Large intestine (tissue), 3 donors: ENCODE measurements at regions not wholly inside any gene's neighbourhood (a gene's known extent, or its start where the extent isn't known, plus 50 kb on each side); places are given as distances from the start of the nearest gene placed in this dataset.
A peak's percentile ranks its signal among the peaks of the same experiment; 100 is the strongest.

Source experiments
- DNase-seq, 2 donors: peaks; one replicate each; pipeline versions ENCODE4 v3.0.0 to v3.0.0-alpha.2; 2013
- H3K27ac ChIP-seq: one replicate; pipeline ENCODE4 v1.5.1; 2013; ENCODE audit warnings: low read length
- H3K27me3 ChIP-seq: 2 replicates; pipeline ENCODE4 v1.6.1; 2013; ENCODE audit warnings: low read length; ENCODE audit not compliant: control insufficient read depth, insufficient read depth
- H3K36me3 ChIP-seq: 2 replicates; pipeline ENCODE4 v1.6.1; 2013; ENCODE audit warnings: low read length; ENCODE audit not compliant: control insufficient read depth, insufficient read depth
- H3K4me1 ChIP-seq: one replicate; pipeline ENCODE4 v1.6.1; 2013; ENCODE audit warnings: low read length; ENCODE audit not compliant: control insufficient read depth, insufficient read depth
- H3K4me3 ChIP-seq: one replicate; pipeline ENCODE4 v1.5.1; 2013; ENCODE audit warnings: low read length
- H3K9me3 ChIP-seq: one replicate; pipeline ENCODE4 v1.6.1; 2013; ENCODE audit warnings: mild to moderate bottlenecking, low read depth, low read length, moderate library complexity; ENCODE audit not compliant: control insufficient read depth
- WGBS: methylation state at CpG from one replicate; pipeline ENCODE4 v1.1.5; 2013; ENCODE audit warnings: low lambda C conversion rate; ENCODE audit not compliant: insufficient coverage; 5-methylcytosine and 5-hydroxymethylcytosine counted together

GRCh38 chr4:59127743-59128142 is 2017.6 kb upstream of the IGFBP7 start:
- no peak overlapping the region for H3K4me3 ChIP-seq
- H3K27me3 ChIP-seq: no peaks in the 10 kb centered on the region
- no peaks in the 10 kb centered on the region for H3K9me3 ChIP-seq
- no peaks in the 10 kb centered on the region for H3K4me1 ChIP-seq
- no peak for DNase-seq
- H3K27ac ChIP-seq: no peak overlapping the region
- 80% methylated on average over 1 of the region's 1 CpG for WGBS
- no peaks in the 10 kb centered on the region for H3K36me3 ChIP-seq

GRCh38 chr4:59135248-59135985 is 2025.2 kb upstream of the IGFBP7 start:
- DNase-seq: no peak
- H3K9me3 ChIP-seq: no peaks in the 10 kb centered on the region
- H3K4me1 ChIP-seq: no peaks in the 10 kb centered on the region
- H3K27me3 ChIP-seq: no peaks in the 10 kb centered on the region
- no peak overlapping the region for H3K27ac ChIP-seq
- WGBS: no CpG with 5 or more reads among the region's 1 CpG
- no peak overlapping the region for H3K4me3 ChIP-seq
- no peaks in the 10 kb centered on the region for H3K36me3 ChIP-seq

GRCh38 chr4:59161249-59161648 is 2038.9 kb upstream of the ADGRL3 start:
- H3K4me1 ChIP-seq: no peaks in the 10 kb centered on the region
- H3K9me3 ChIP-seq: no peaks in the 10 kb centered on the region
- H3K36me3 ChIP-seq: no peaks in the 10 kb centered on the region
- WGBS: no CpG with 5 or more reads among the region's 6 CpGs
- no peak for DNase-seq
- no peak overlapping the region for H3K4me3 ChIP-seq
- H3K27me3 ChIP-seq: no peaks in the 10 kb centered on the region
- H3K27ac ChIP-seq: no peak overlapping the region

GRCh38 chr4:59175617-59176016 is 2024.5 kb upstream of the ADGRL3 start:
- DNase-seq: no peak
- Histone ChIP-seq H3K36me3 (no peaks in the 10 kb centered on the region), H3K9me3 (no peaks in the 10 kb centered on the region), H3K27ac (no peak overlapping the region), H3K4me1 (no peaks in the 10 kb centered on the region), H3K27me3 (no peaks in the 10 kb centered on the region), H3K4me3 (no peak overlapping the region)
- WGBS: 83% methylated on average over 1 of the region's 1 CpG

- Histone ChIP-seq H3K36me3 (no peaks in the 10 kb centered on the region), H3K9me3 (no peaks in the 10 kb centered on the region), H3K27ac (no peak overlapping the region), H3K4me1 (no peaks in the 10 kb centered on the region), H3K27me3 (no peaks in the 10 kb centered on the region), H3K4me3 (no peak overlapping the region)
- DNase-seq: peak in 1 of 2 donors; percentile 1
Observed at GRCh38 chr4:59179372-59179771, 2020.8 kb upstream of the ADGRL3 start.

- H3K27ac ChIP-seq: no peak overlapping the region
- DNase-seq: no peak
- 100% methylated on average over 2 of the region's 11 CpGs for WGBS
- H3K4me1 ChIP-seq: no peaks in the 10 kb centered on the region
- H3K36me3 ChIP-seq: no peaks in the 10 kb centered on the region
- H3K9me3 ChIP-seq: no peaks in the 10 kb centered on the region
- no peaks in the 10 kb centered on the region for H3K27me3 ChIP-seq
- H3K4me3 ChIP-seq: no peak overlapping the region
Observed at GRCh38 chr4:59180161-59180560, 2020.0 kb upstream of the ADGRL3 start.

GRCh38 chr4:59180969-59181368 is 2019.2 kb upstream of the ADGRL3 start:
- no peaks in the 10 kb centered on the region for H3K4me1 ChIP-seq
- H3K9me3 ChIP-seq: no peaks in the 10 kb centered on the region
- no peak overlapping the region for H3K27ac ChIP-seq
- H3K36me3 ChIP-seq: no peaks in the 10 kb centered on the region
- no peaks in the 10 kb centered on the region for H3K27me3 ChIP-seq
- no peak for DNase-seq
- no peak overlapping the region for H3K4me3 ChIP-seq

- Histone ChIP-seq H3K4me1 (no peaks in the 10 kb centered on the region), H3K27ac (no peak overlapping the region), H3K9me3 (no peaks in the 10 kb centered on the region), H3K27me3 (no peaks in the 10 kb centered on the region), H3K4me3 (no peak overlapping the region), H3K36me3 (no peaks in the 10 kb centered on the region)
- WGBS: no CpG with 5 or more reads among the region's 2 CpGs
- no peak for DNase-seq
Observed at GRCh38 chr4:59195839-59196238, 2004.3 kb upstream of the ADGRL3 start.

- WGBS: no CpG with 5 or more reads among the region's 2 CpGs
- Histone ChIP-seq H3K4me3 (no peak overlapping the region), H3K9me3 (peaks cover 3% of the 10 kb centered on the region), H3K4me1 (no peaks in the 10 kb centered on the region), H3K27me3 (no peaks in the 10 kb centered on the region), H3K36me3 (no peaks in the 10 kb centered on the region), H3K27ac (no peak overlapping the region)
- no peak for DNase-seq
Observed at GRCh38 chr4:59200992-59201391, 1999.1 kb upstream of the ADGRL3 start.

GRCh38 chr4:59217910-59218631 is 1982.1 kb upstream of the ADGRL3 start:
- WGBS: 83% methylated on average over 2 of the region's 5 CpGs
- Histone ChIP-seq H3K36me3 (no peaks in the 10 kb centered on the region), H3K9me3 (no peaks in the 10 kb centered on the region), H3K27me3 (no peaks in the 10 kb centered on the region), H3K27ac (no peak overlapping the region), H3K4me1 (no peaks in the 10 kb centered on the region), H3K4me3 (no peak overlapping the region)
- no peak for DNase-seq

GRCh38 chr4:59222221-59222620 is 1977.9 kb upstream of the ADGRL3 start:
- H3K4me1 ChIP-seq: no peaks in the 10 kb centered on the region
- H3K9me3 ChIP-seq: no peaks in the 10 kb centered on the region
- H3K27me3 ChIP-seq: no peaks in the 10 kb centered on the region
- no peaks in the 10 kb centered on the region for H3K36me3 ChIP-seq
- H3K4me3 ChIP-seq: no peak overlapping the region
- DNase-seq: no peak
- no peak overlapping the region for H3K27ac ChIP-seq
- WGBS: 63% methylated on average over 2 of the region's 4 CpGs
